GM18873 (cell line): ENCODE measurements at regions not wholly inside any gene's neighbourhood (a gene's known extent, or its start where the extent isn't known, plus 50 kb on each side); places are given as distances from the start of the nearest gene placed in this dataset.

Experiments used
- ATAC-seq: cut with Tn5 transposase; IDR thresholded peaks from one replicate; pipeline ENCODE4 v1.9.1; 2021; ENCODE audit warnings: mild to moderate bottlenecking, moderate library complexity, moderate number of reproducible peaks; ENCODE audit not compliant: unreplicated experiment, low FRiP score

DNA sequence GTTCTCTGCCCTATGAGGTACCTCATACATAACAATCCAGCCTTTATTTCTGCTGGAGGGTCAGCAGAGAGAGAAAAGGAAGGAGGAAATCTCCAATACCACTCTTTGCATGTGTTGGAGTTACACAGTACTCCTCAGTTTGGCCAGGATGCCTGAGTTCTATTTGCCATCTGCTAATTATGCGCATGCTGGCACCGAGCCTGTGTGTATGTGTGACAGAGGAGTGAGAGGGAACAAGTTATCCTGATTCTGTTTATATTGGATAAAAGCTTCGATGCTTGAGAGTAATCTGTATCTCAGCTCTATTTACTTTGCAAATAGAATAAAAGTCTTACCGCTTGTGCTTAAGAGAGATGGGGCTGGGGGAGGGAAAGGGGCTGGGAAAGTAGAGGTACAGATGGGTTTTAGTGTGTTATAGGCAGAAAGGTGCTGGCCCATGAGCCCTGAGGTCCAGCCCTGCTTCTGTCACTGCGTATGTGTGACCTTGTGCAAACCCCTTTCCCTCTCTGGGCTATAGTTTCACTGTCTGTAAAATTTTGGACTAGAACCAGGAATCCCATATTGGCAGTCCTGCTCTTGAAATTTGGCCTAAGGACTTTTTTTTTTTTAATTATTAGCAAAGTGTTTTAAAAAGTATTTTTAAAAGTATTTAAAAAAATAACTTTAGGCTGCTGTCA lies 54.5 kb upstream of the PLXNA2 start:
- ATAC-seq, result no peak

DNA sequence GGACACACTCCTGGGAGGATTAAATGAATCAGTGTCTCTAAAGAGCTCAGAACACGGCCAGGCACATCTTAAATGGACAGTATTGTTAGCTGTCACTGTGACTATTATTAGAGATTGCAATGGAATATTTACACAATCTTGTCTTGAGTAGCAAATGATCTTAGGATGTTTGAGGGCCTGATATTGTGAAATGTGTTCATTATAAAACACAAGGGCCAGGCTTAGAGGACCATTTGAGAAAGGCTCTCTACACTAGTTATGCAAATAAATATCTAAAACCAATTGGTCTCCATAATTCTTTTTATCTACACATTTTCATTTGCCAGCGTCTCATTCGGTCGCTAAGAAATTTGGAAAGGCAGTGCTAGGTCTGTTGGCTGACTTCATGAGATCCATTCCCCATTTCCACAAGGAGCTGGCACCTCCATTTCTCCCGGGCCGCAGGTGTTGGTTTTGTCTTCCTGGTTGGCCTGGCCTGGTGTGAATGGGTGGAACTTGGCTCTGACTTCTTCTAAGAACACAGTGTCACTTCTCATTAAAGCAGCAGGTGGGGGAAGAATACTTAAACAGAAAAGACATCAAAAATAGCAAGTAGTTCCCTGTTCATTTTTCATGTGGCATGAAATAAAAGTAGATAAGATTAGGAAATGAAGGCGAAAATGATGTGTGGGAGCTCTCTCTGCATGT lies 56.0 kb upstream of the PLXNA2 start:
- ATAC-seq, result no peak

DNA sequence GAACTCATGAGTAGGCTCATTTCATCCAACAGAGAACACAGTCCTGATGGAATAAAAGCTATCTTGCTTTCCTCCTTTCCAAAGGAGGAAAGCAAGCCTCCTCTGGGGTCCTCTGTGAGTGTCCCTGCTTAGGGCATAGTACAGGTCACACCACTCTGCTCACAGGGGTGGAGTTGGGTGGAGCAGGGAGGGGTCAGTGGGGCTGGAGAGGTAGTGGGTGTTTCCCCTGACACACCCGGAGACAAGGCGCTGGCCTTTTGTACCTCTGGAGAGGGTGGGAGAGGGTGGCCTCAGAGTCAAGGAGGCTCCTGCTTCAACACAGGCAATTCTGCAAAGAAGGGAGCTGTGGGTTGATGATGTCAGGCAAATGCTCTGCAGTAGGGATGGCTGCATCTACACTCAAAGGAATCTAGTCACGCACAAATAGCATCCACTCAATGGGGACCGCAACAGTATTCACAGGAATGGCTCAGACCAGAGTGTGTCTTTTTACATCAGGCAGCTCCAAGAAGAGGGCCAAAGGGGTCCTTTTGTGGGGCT lies 58.6 kb upstream of the PLXNA2 start:
- ATAC-seq, result no peak

DNA sequence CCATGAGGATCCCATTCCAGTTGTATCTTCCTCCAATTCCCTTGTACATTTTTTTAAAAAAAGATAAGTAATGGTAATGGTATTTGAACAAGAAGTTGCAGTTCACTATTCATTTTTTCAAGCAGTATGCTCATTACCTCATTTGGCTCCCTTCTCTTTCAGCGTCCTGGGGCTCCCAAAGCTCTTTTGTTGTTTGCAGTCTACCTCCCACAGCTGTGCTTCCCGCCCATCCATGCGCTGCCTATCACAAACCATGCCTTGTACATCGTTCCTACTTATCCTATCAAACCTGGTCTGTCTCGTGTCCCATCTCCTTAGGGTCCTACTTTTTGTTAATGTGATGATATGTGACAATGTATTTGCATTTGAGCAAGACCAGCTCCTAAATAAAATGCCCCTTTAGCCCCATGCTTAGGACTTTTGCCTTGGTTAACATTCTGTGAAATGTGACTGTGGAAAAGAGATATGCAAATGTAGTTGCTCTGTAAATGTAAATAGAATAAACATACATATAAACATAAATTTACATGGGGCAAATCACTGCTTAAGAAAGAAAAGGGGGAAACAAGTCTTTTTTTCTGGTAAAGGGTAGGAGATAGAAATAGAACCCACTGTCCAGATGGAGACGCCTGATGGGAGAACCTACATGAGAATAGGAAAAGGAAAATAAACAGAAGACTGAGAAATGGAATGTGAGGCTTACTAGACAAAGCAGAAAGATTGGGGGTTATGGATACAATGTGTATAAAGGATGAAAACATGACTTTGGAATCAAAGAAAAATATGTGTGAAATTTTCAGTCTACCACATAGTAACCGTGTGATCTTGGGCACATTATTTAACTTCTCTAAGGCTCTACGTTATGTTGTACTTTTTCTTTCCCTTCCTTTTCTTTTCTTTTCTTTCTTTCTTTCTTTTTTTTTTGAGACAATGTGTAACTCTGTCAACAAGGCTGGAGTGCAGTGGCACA lies 59.8 kb upstream of the PLXNA2 start:
- no peak for ATAC-seq

DNA sequence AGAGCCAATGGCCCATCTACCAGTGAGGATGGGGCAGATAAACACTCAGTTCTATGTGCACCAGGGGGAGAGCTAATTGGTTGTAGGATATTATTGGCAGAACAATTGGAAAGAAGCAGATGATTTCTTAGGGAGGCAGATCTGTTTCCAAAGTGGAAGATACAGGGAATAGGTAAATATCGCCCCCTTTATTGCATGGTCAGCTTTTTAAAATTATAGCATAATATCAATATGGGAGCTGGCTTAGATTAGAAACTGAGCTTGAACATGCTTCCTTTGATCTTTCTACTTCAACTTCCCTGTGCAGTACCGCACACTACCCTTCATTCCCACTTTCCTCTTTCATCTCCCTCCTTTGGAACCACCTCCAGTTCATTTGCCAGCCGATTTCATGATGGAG lies 64.0 kb upstream of the PLXNA2 start:
- ATAC-seq, result no peak

DNA sequence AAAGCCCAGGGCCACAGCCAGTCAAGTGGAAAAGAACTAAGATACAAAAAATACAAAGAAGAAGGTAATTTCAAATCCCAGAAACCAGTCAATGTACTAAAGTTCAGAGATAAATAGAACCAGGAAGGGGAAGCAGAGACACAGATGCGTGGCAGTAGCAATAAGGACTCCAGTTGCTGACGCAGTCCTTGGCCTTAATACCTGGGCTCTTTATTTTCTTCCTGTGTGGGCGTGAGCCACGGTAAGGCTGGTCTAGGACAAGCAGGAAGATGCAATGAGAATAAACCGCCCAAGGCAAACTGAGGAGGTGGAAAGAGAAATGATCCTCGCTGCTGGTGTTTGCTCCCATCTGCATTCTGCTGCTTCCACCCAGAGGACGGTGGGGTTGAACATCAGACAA lies 65.6 kb upstream of the PLXNA2 start:
- no peak for ATAC-seq

GRCh38 chr1:208312706-208313105 lies 68.5 kb upstream of the PLXNA2 start:
- no peak for ATAC-seq

- ATAC-seq, result no peak
Measured at GRCh38 chr1:208314431-208314830, 70.2 kb upstream of the PLXNA2 start.

- no peak for ATAC-seq
Measured at GRCh38 chr1:208318150-208318734, 74.1 kb upstream of the PLXNA2 start.

DNA sequence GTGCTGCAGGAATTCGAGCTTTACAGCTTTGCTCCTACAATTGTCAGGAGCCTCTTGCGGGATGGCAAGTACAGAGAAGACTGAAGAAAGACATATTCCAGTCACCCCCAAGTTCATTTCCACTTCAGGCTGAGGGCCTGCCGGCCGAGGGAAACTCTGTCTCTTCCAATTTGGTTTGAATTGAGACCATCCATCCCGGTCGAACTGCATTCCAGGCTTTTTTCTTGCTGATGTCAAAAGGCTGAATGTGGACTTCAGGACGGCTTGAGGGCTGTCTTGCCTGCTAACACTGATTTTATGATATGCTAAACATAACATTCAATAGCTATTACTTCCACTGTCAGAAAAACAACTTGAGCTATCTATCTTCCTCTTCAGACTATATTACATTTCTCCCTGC lies 79.8 kb upstream of the PLXNA2 start:
- ATAC-seq, result no peak

DNA sequence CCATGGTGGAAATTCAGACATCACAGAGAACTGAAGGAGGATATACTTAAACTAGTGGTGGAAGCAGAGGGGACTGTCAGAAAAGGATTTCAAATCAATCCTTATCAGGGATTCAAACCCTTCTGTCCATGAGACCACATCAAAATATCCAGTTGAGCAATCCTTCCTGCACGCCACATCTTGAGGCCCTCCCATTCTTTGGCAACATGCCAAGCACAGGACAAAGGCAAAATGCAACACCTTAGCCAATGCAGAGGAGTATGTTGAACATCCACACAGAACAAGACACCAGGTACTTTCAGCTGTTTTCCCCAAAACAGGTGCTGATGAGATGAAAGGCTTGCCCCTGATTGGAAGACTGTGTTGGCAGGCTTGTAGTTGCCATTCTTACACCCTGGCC lies 81.8 kb upstream of the PLXNA2 start:
- ATAC-seq, result no peak

DNA sequence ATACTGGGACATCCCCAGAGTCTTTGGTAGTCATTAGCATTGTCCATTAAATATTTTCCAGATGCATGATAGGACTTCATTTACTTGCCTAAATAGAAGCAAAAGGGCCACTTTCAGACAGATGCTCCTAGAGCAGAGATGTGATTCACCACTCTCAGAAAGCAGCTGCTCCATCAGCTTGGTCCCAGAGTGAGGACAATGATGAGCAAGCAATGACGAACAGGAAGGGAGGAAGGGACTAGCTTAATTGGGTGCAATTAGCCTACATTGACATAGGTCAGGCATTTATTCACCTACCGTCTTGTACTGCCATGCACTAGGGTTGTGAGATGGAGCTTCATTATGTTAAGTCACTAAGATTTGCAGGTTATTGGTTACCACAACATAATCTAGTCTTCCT lies 85.1 kb upstream of the PLXNA2 start:
- ATAC-seq, result no peak

DNA sequence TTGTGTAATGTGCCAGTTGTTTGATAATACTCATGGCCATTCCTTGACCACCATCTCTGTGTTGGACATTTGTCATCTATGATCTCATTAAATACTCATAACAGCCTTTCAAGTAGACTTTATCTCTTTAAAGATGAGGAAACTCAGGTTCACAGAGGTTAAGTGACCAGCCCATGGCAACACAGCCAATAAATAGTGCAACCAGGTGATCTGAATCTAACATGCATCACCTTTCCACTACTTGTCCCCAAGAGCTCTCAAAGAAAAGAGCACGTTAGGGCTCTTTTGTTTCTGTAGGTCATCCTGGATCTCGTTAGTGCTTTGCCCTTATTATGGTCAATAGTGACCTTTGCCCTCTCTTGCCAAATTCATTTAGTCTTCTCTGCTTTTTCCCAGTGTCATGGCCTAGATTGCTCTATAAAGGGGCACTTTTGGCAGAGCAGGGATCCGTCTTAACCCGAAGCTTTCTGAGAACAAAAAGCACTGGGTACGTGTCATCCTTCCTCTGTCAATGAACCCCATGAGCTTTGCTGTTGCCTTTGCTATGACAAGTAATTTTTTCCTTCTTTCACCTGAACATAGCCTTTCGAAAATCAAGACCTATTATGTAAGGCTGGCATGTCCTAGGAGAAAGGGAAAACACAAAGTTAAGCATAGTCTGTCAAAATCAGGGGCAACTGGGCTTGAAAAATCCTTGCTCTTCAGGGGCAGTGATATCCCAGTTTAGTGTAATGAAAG lies 88.0 kb upstream of the PLXNA2 start:
- no peak for ATAC-seq

DNA sequence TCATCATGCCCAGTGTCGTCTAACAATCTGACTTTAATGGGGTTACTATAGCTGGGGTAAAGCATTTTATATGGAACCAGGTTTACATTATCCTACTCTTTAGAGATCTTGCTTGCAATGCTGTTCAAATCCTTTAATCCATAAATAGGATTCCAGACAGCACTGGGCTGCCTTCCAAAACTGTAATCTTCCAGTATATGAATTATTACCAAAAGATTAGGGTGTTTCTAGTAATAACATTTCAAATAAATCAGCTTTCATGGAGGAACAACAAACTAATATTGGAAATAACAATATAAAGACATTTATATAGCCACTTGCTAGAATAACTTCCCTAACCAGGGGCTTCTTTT lies 88.6 kb upstream of the PLXNA2 start:
- ATAC-seq, result no peak

GRCh38 chr1:208333676-208334075 lies 89.5 kb upstream of the PLXNA2 start:
- no peak for ATAC-seq

DNA sequence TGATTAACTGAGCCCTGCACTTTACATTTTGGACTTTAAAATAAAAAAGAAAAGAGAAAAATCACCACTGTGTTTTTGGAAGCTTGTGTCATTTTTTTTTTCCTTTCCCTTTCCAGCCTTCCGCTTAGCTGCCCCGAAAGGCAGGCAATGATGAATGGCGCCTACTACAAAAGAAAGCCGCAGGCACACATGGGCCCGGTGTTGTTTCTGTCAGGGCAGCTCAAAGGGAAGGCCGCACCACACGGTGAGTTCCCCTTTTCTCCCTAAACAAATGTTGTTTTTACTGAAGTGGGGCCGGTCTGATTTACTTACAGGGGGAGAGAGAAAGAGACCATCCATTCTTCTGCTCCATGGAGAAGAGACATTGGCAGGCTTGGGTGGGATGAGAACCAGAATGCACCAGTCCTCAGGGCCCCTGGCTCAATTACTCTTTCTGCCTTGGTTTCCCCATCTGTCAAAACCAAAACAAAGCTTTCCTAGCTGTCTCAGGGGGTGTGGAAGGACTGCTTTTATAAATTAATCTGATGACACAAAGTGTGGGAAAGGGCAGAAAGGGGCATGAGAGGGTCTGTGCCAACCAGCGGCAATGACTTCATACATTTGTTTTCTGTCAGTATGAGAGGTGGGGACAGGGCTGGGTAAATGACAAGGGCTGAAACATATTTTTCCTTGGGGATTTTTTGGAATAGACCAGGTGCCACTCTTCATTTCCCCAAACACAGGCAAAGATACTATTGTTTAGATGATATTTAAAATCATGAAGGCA lies 91.4 kb upstream of the PLXNA2 start:
- no peak for ATAC-seq

DNA sequence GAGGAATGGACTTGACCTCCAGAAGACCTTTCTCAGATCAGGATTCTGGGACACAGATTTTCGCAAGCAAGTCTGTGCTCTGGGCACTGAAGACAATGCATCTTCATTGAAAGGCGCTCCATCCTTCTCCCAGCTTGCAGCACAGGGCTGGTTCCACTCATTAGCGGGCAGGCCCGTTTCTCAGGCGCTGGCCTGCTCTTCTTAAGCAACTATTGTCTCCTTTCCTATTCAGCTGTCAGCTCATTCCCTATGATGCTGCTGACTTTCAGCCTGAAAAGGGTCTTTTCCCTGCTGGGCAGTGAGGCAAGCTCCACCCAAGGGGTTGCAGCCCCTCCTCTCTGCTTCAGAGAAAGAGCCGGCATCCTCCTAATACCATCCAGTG lies 91.9 kb upstream of the PLXNA2 start:
- no peak for ATAC-seq

- no peak for ATAC-seq
Measured at GRCh38 chr1:208339911-208340310, 95.7 kb upstream of the PLXNA2 start.

- no peak for ATAC-seq
Measured at GRCh38 chr1:208343226-208343625, 99.0 kb upstream of the PLXNA2 start.
